ENCODE measurements at regions not wholly inside any gene's neighbourhood (a gene's known extent, or its start where the extent isn't known, plus 50 kb on each side); places are given as distances from the start of the nearest gene placed in this dataset.
"Not testable (repeated sequence)": the region's sequence is repeated elsewhere in the genome, so short reads cannot be mapped to it uniquely, and the experiment has no call there.

GRCh38 chr2:111252436-111252835 is 131.7 kb downstream of the BCL2L11 start:
- no peak for DNase-seq

- DNase-seq: not testable (repeated sequence)
These were observed 134.2 kb downstream of the BCL2L11 start for GRCh38 chr2:111254916-111255315.

- DNase-seq: not testable (repeated sequence)
These were observed 135.9 kb downstream of the BCL2L11 start for GRCh38 chr2:111256628-111257027.

- not testable (repeated sequence) for DNase-seq
These were observed 136.9 kb downstream of the BCL2L11 start for GRCh38 chr2:111257607-111258006.

- DNase-seq: not testable (repeated sequence)
These were observed 137.6 kb downstream of the BCL2L11 start for GRCh38 chr2:111258318-111258717.

- not testable (repeated sequence) for DNase-seq
These were observed 142.1 kb downstream of the BCL2L11 start for GRCh38 chr2:111262627-111263379.

- DNase-seq: not testable (repeated sequence)
These were observed 142.8 kb downstream of the BCL2L11 start for GRCh38 chr2:111263380-111264017.

- not testable (repeated sequence) for DNase-seq
These were observed 144.2 kb downstream of the BCL2L11 start for GRCh38 chr2:111264956-111265355.

GRCh38 chr2:111266556-111266955 is 145.8 kb downstream of the BCL2L11 start:
- not testable (repeated sequence) for DNase-seq

GRCh38 chr2:111267038-111267437 is 146.3 kb downstream of the BCL2L11 start:
- DNase-seq: not testable (repeated sequence)

- DNase-seq: not testable (repeated sequence)
These were observed 149.1 kb downstream of the BCL2L11 start for GRCh38 chr2:111269761-111270323.

GRCh38 chr2:111270569-111270968 is 149.9 kb downstream of the BCL2L11 start:
- not testable (repeated sequence) for DNase-seq

- DNase-seq: not testable (repeated sequence)
These were observed 151.1 kb downstream of the BCL2L11 start for GRCh38 chr2:111271647-111272304.

- DNase-seq: not testable (repeated sequence)
These were observed 152.3 kb downstream of the BCL2L11 start for GRCh38 chr2:111273007-111273406.

GRCh38 chr2:111275047-111275853 is 154.5 kb downstream of the BCL2L11 start:
- not testable (repeated sequence) for DNase-seq

- DNase-seq: not testable (repeated sequence)
These were observed 155.1 kb downstream of the BCL2L11 start for GRCh38 chr2:111275854-111276171.

GRCh38 chr2:111278133-111278532 is 157.4 kb downstream of the BCL2L11 start:
- DNase-seq: not testable (repeated sequence)

- DNase-seq: not testable (repeated sequence)
These were observed 160.1 kb downstream of the BCL2L11 start for GRCh38 chr2:111280709-111281286.

- not testable (repeated sequence) for DNase-seq
These were observed 161.4 kb downstream of the BCL2L11 start for GRCh38 chr2:111282162-111282561.

GRCh38 chr2:111287646-111288568 is 167.2 kb downstream of the BCL2L11 start:
- not testable (repeated sequence) for DNase-seq

- DNase-seq: not testable (repeated sequence)
These were observed 169.7 kb downstream of the BCL2L11 start for GRCh38 chr2:111290370-111290769.
